Spleen (tissue), 11 donors: ENCODE measurements at regions not wholly inside any gene's neighbourhood (a gene's known extent, or its start where the extent isn't known, plus 50 kb on each side); places are given as distances from the start of the nearest gene placed in this dataset.
"Not testable (repeated sequence)": the region's sequence is repeated elsewhere in the genome, so short reads cannot be mapped to it uniquely, and the experiment has no call there.

ENCODE experiments used
- DNase-seq: peaks from one replicate; pipeline ENCODE4 v3.0.0-alpha.2; 2020
- H3K27ac ChIP-seq, 8 donors: fragments of 200-600 bp; sonication (generic) in 7 of 8; 1 replicate in 4 of 8; 2 replicates in 4 of 8; pipeline versions ENCODE4 v1.5.0 to v1.8.0; 2016 to 2021; ENCODE audit warnings: inconsistent platforms in 4 of 8, mild to moderate bottlenecking in 4 of 8, moderate library complexity in 1 of 8
- H3K27me3 ChIP-seq, 7 donors: fragments of 200-600 bp; sonication (generic) in 6 of 7; replicated peaks in 1 of 7; 1 replicate in 4 of 7; 2 replicates in 3 of 7; pipeline versions ENCODE4 v1.5.0 to v1.8.0; 2016 to 2021; ENCODE audit warnings: inconsistent platforms in 3 of 7, mild to moderate bottlenecking in 1 of 7
- H3K36me3 ChIP-seq, 6 donors: fragments of 200-600 bp; sonication (generic) in 5 of 6; 1 replicate in 4 of 6; 2 replicates in 2 of 6; pipeline versions ENCODE4 v1.5.0 to v1.8.0; 2016 to 2021; ENCODE audit warnings: inconsistent platforms in 2 of 6
- H3K4me1 ChIP-seq, 6 donors: fragments of 200-600 bp; sonication (generic) in 5 of 6; 1 replicate in 3 of 6; 2 replicates in 3 of 6; pipeline versions ENCODE4 v1.5.0 to v1.8.0; 2016 to 2021; ENCODE audit warnings: inconsistent platforms in 3 of 6
- H3K4me3 ChIP-seq, 8 donors: fragments of 200-600 bp; sonication (generic) in 7 of 8; 1 replicate in 4 of 8; 2 replicates in 4 of 8; pipeline versions ENCODE4 v1.5.0 to v1.8.0; 2016 to 2021; ENCODE audit warnings: inconsistent platforms in 4 of 8, mild to moderate bottlenecking in 4 of 8, moderate library complexity in 2 of 8
- H3K9me3 ChIP-seq, 8 donors: fragments of 200-600 bp; sonication (generic) in 7 of 8; 1 replicate in 4 of 8; 2 replicates in 4 of 8; pipeline versions ENCODE4 v1.5.0 to v1.8.0; 2016 to 2021; ENCODE audit warnings: inconsistent platforms in 4 of 8
- POLR2A ChIP-seq, 3 donors: fragments of 450-650 bp; IDR thresholded peaks; one replicate each; pipeline ENCODE4 v1.5.1; 2017; ENCODE audit warnings: antibody characterized with exemption in 3 of 3, mild to moderate bottlenecking in 1 of 3
- POLR2AphosphoS5 ChIP-seq, 3 donors: sonication (generic); formaldehyde crosslinking; IDR thresholded peaks; one replicate each; pipeline ENCODE4 v1.5.1; 2017; ENCODE audit warnings: antibody characterized with exemption in 3 of 3
- WGBS, 5 donors: extraction: QIAGEN DNeasy Blood & Tissue Kit in 3 of 5; methylation state at CpG; one replicate each; pipeline versions ENCODE4 v1.1.5 to v1.1.7; 2013 to 2018; 5-methylcytosine and 5-hydroxymethylcytosine counted together
- intact Hi-C: fragments of 100-400 bp; cut with DNase I; formaldehyde crosslinking; loops from one replicate; pipeline ENCODE4 v1.15.0; 2023; ENCODE audit warnings: low total_unique reads
- TF ChIP-seq, protein P1 (sequence below), 11 experiments: fragments of 200-600 bp in 7 of 11; fragments of 450-650 bp in 4 of 11; sonication (generic) in 4 of 11; IDR thresholded peaks in 8 of 11; conservative IDR thresholded peaks in 3 of 11; 1 replicate in 7 of 11; 2 replicates in 4 of 11; pipeline versions ENCODE4 v1.4.0 to v1.8.0; 2016 to 2021; ENCODE audit warnings: antibody characterized with exemption in 11 of 11, inconsistent platforms in 4 of 11, mild to moderate bottlenecking in 1 of 11
- donor health status: healthy with polysubstance abuse.
- donor health status: DM: no; HTN: no; CAD: no; lungs with moderate emphysema.
- donor health status: DM: no; HTN: no; CAD: no.
- donor health status: Bipolar disorder and iron deficiency.
- donor health status: healthy.
- donor health status: DM: no; HTN: no; CAD: no.
- donor health status: DM: yes; HTN: yes; CAD: no.

DNA sequence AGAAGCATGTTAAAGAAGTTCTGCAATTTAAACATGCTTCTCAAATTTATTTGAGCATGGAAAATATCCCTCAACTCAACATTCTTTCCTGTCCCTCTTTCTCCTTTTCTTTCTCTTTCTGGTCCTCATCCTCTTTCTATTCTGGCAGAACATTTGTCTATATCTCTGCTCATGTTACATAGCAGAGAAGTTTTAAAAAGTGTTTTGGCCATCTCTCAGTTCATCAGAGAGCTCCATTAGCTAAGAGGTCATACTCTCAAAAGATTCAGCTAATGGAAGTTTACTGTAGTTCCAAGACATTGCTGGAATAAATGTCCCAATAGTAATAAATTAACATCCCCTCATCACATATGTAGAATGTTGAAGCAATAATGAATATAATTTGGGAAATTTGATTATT is 53.5 kb downstream of the XCL2 start:
- Histone ChIP-seq H3K27me3 (no peaks in the 10 kb centered on the region), H3K4me1 (peaks cover 0 to 15% (median 4%) of the 10 kb centered on the region in 6 donors), H3K27ac (no peak overlapping the region), H3K36me3 (no peaks in the 10 kb centered on the region), H3K9me3 (no peaks in the 10 kb centered on the region), H3K4me3 (no peak overlapping the region)
- DNase-seq, result no peak
- intact Hi-C loops, result no loop called here
- TF ChIP-seq, protein P1, sequence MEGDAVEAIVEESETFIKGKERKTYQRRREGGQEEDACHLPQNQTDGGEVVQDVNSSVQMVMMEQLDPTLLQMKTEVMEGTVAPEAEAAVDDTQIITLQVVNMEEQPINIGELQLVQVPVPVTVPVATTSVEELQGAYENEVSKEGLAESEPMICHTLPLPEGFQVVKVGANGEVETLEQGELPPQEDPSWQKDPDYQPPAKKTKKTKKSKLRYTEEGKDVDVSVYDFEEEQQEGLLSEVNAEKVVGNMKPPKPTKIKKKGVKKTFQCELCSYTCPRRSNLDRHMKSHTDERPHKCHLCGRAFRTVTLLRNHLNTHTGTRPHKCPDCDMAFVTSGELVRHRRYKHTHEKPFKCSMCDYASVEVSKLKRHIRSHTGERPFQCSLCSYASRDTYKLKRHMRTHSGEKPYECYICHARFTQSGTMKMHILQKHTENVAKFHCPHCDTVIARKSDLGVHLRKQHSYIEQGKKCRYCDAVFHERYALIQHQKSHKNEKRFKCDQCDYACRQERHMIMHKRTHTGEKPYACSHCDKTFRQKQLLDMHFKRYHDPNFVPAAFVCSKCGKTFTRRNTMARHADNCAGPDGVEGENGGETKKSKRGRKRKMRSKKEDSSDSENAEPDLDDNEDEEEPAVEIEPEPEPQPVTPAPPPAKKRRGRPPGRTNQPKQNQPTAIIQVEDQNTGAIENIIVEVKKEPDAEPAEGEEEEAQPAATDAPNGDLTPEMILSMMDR (IDR thresholded peaks at IDR 0.05 in 8 of 11, conservative IDR thresholded peaks at IDR 0.05 in 3 of 11), result no peak
- TF ChIP-seq POLR2AphosphoS5 (IDR thresholded peaks at IDR 0.05) (no peak), POLR2A (IDR thresholded peaks at IDR 0.05) (no peak)

DNA sequence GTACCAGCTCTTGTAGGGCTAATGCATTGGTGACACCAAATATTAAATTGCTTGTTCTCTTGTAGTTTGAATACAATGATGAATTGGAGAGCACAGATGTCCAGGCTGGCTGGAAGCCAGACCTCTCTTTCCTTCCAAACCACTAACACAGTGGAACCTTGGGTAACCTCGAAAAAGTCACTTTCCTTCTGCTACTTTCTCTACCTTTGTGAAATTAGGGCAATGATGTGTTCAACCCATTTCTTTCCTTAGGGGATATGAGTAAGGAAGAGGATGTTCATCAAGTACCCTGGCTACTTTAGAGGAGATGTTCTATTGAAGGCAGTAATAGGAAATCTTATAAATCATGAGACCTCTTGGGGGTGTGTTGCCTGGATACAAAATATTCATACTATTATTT is 55.7 kb downstream of the XCL2 start:
- intact Hi-C loops, result no loop called here
- no peak for DNase-seq
- Histone ChIP-seq H3K9me3 (no peaks in the 10 kb centered on the region), H3K4me3 (no peak overlapping the region), H3K36me3 (no peaks in the 10 kb centered on the region), H3K4me1 (peaks cover 0 to 35% (median 18%) of the 10 kb centered on the region in 6 donors), H3K27me3 (no peaks in the 10 kb centered on the region), H3K27ac (no peak overlapping the region)
- 2 to 16% (median 6%) methylated on average over 1 of the region's 1 CpG for WGBS, 5 donors
- TF ChIP-seq, protein P1 (IDR thresholded peaks at IDR 0.05 in 8 of 11, conservative IDR thresholded peaks at IDR 0.05 in 3 of 11), result no peak
- TF ChIP-seq POLR2AphosphoS5 (IDR thresholded peaks at IDR 0.05) (no peak), POLR2A (IDR thresholded peaks at IDR 0.05) (no peak)

DNA sequence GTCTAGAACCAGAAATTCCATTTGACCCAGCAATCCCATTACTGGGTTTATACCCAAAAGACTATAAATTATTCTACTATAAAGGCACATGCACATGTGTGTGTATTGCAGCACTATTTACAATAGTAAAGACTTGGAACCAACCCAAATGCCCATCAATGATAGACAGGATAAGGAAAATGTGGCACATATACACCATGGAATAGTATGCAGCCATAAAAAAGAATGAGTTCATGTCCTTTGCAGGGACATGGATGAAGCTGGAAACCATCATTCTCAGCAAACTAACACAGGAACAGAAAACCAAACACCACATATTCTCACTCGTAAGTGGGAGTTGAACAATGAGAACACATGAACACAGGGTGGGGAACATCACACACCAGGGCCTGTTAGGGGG is 57.0 kb downstream of the XCL2 start:
- H3K36me3 ChIP-seq, H3K4me3 ChIP-seq, H3K27me3 ChIP-seq, intact Hi-C loops, H3K27ac ChIP-seq, H3K9me3 ChIP-seq, DNase-seq: not testable (repeated sequence)
- peaks cover 0 to 35% (median 18%) of the 10 kb centered on the region in 6 donors for H3K4me1 ChIP-seq
- WGBS, 5 donors, result 82 to 100% (median 94%) methylated on average over 1 of the region's 1 CpG

DNA sequence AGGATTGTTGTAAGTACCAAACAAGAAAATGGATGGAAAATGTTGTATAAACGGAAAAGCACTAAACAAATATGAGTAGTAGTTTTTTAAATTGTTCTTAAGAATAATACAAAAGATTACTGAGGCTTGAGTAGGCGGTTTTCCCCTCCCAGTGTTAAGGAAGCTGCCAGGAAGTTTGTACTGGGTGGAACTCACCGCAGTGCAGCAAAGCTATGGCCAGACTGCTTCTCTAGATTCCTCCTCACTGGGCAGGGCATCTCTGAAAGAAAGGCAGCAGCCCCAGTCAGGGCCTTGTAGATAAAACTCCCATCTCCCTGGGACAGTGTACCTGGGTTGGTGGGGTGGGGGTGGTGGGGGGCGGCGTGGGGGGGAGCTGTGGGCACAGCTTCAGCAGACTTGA is 58.7 kb downstream of the XCL2 start:
- Histone ChIP-seq H3K4me3 (no peak overlapping the region), H3K4me1 (peaks cover 0 to 41% (median 18%) of the 10 kb centered on the region in 6 donors), H3K36me3 (no peaks in the 10 kb centered on the region), H3K9me3 (no peaks in the 10 kb centered on the region), H3K27ac (peak overlapping the region in 3 of 8 donors; percentile 42 to 59 (median 45)), H3K27me3 (no peaks in the 10 kb centered on the region)
- no peak for TF ChIP-seq POLR2AphosphoS5 (IDR thresholded peaks at IDR 0.05)
- no peak for TF ChIP-seq POLR2A (IDR thresholded peaks at IDR 0.05)
- TF ChIP-seq, protein P1 (IDR thresholded peaks at IDR 0.05 in 8 of 11, conservative IDR thresholded peaks at IDR 0.05 in 3 of 11), result no peak
- intact Hi-C loops, result no loop called here
- DNase-seq, result no peak
- WGBS, 5 donors, result 6 to 28% (median 8%) methylated on average over 3 to 5 of the region's 5 CpGs

DNA sequence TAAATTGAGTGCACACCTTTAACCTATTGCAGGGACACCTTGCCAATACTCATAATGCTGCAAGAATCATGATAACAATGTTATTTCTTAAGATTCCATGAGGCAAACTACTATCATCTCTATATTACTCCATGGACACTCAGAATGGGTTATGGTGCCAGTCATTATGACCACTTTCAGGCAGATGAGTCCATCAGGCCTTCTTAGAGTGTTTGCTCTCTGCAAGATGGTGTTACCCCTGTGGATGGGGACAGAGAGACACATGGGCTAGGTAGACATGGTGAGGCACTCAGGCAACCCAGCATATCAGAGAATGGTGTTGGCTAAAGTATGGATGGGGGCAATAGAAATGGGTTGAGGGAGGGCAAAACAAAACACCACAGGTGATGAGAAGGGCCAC is 59.7 kb downstream of the XCL2 start:
- peaks cover 0 to 41% (median 18%) of the 10 kb centered on the region in 6 donors for H3K4me1 ChIP-seq
- no peaks in the 10 kb centered on the region for H3K9me3 ChIP-seq
- no peak for DNase-seq
- intact Hi-C loops, result no loop called here
- H3K4me3 ChIP-seq, result no peak overlapping the region
- H3K27ac ChIP-seq, result peak overlapping the region in 1 of 8 donors; percentile 59
- H3K27me3 ChIP-seq, result no peaks in the 10 kb centered on the region
- no peaks in the 10 kb centered on the region for H3K36me3 ChIP-seq
- TF ChIP-seq POLR2AphosphoS5 (IDR thresholded peaks at IDR 0.05) (no peak), POLR2A (IDR thresholded peaks at IDR 0.05) (no peak)
- TF ChIP-seq, protein P1 (IDR thresholded peaks at IDR 0.05 in 8 of 11, conservative IDR thresholded peaks at IDR 0.05 in 3 of 11), result no peak
